GM19372 (cell line): ENCODE measurements at regions not wholly inside any gene's neighbourhood (a gene's known extent, or its start where the extent isn't known, plus 50 kb on each side); places are given as distances from the start of the nearest gene placed in this dataset.
"Not testable (repeated sequence)": the region's sequence is repeated elsewhere in the genome, so short reads cannot be mapped to it uniquely, and the experiment has no call there.

Source experiments
- ATAC-seq: cut with Tn5 transposase; IDR thresholded peaks from one replicate; pipeline ENCODE4 v1.9.1; 2021; ENCODE audit warnings: mild to moderate bottlenecking, low read depth, moderate library complexity; ENCODE audit not compliant: unreplicated experiment

DNA sequence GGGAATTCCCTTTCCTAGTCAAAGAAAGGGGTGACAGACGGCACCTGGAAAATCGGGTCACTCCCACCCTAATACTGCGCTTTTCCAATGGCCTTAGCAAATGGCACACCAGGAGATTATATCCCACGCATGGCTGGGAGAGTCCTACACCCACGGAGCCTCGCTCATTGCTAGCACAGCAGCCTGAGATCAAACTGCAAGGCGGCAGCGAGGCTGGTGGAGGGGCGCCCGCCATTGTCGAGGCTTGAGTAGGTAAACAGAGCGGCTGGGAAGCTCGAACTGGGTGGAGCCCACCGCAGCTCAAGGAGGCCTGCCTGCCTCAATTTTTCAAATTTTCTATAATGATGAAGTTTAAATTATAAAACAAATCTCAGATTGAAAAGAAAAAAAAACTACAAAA, 522.7 kb upstream of the HS3ST5 start:
- ATAC-seq = not testable (repeated sequence)

DNA sequence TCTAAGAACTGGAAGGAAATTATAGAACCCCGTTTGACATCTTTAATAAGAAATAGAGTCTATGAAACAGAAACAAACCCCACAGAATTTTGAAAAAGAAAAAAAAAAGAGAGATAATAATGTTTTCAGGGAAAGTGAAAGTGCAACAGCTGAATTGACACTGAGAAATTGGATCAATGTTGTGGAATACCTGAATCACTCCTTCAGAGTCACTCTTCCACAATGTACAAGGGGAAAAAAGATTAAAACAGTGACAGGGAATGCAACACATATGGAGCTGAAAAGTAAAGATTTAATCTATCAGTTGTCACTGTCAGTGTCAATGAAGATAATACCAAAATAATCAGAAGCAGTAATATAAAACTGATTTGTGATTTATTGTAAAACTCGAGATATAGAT, 520.8 kb upstream of the HS3ST5 start:
- ATAC-seq = no peak

DNA sequence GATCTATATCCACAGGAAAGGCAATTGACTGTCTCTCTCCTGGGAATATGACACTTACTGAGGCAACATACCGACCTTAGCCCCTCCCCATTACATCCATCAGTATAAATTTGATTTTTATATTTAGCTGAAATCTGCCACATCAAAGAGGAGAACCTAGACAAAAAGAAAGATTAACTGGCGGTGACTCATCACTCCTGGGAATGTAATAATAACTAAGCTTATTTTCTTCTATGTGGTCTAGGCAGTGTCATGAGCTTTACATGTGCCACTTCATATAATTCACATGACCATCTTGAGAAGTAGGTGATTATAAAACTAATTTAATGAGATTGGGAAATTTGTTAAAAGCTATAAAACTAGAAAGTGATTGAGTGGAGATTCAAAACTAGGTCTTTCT, 520.0 kb upstream of the HS3ST5 start:
- no peak for ATAC-seq

GRCh38 chr6:114862064-114862463, 519.2 kb upstream of the HS3ST5 start:
- no peak for ATAC-seq

DNA sequence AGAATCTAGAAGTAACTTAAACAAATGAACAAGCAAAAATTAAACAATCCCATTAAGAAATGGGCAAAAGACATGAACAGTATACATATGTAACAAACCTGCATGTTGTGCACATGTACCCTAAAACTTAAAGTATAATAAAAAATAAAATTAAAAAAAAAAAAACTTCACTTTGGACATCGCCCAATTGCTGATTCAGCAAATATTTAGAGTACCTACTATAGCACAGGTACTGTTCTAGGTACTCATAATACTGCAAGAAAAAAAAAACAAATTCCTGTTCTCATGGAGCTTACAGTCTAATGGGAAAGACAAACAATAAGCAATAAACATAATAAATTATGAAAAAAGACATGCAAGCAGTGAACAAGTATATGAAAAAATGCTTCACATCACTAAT, 501.5 kb upstream of the HS3ST5 start:
- no peak for ATAC-seq

GRCh38 chr6:114839019-114839418, 496.2 kb upstream of the HS3ST5 start:
- ATAC-seq = no peak

- ATAC-seq = no peak
These were observed 490.4 kb upstream of the HS3ST5 start for GRCh38 chr6:114833211-114833610.

DNA sequence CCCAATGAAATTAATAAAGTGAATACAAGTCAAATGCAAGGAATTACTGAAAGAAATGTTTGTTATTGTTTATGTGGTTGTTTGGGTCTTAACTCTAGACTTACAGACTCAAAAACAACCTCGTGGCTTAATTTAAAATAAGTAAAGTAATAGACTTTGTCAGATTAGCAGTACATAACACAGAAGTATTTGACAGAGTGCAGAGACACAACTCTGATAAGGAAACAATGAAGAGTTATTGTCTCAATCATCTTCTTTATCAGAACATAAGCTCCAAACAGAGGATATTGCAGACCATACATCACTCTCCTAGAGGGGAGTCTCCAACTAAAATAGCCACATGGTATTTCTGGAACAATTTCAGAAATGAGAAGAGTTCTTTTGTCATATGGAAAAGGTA, 487.7 kb upstream of the HS3ST5 start:
- ATAC-seq = no peak

GRCh38 chr6:114827135-114827534, 484.3 kb upstream of the HS3ST5 start:
- ATAC-seq = no peak

GRCh38 chr6:114824409-114824808, 481.6 kb upstream of the HS3ST5 start:
- ATAC-seq = no peak

GRCh38 chr6:114816678-114817077, 473.9 kb upstream of the HS3ST5 start:
- no peak for ATAC-seq

- no peak for ATAC-seq
These were observed 467.6 kb upstream of the HS3ST5 start for GRCh38 chr6:114810468-114810867.

- ATAC-seq = not testable (repeated sequence)
These were observed 462.6 kb upstream of the HS3ST5 start for GRCh38 chr6:114805426-114805825.

GRCh38 chr6:114796576-114796975, 453.8 kb upstream of the HS3ST5 start:
- ATAC-seq = no peak

GRCh38 chr6:114793428-114793827, 450.6 kb upstream of the HS3ST5 start:
- no peak for ATAC-seq

- ATAC-seq = no peak
These were observed 442.7 kb upstream of the HS3ST5 start for GRCh38 chr6:114785235-114786127.

GRCh38 chr6:114783783-114784182, 441.0 kb upstream of the HS3ST5 start:
- ATAC-seq = no peak

DNA sequence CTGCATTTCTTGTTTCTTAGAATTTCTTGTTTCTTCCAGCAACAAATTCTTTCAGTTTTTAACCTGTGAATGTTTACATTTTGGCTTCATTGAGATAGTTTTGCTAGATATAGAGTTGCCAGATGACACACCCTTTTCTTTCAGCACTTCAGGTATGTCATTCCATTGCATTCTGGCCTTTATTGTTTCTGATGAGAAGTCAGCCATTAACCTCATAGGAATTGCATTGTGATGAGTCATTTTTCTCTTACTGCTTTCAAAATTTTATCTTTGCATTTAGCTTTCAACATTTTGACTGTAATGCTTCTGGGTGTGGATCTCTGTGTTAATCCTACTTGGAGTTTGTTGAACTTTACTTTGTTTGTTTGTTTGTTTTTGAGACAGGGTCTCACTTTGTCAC, 440.3 kb upstream of the HS3ST5 start:
- no peak for ATAC-seq

DNA sequence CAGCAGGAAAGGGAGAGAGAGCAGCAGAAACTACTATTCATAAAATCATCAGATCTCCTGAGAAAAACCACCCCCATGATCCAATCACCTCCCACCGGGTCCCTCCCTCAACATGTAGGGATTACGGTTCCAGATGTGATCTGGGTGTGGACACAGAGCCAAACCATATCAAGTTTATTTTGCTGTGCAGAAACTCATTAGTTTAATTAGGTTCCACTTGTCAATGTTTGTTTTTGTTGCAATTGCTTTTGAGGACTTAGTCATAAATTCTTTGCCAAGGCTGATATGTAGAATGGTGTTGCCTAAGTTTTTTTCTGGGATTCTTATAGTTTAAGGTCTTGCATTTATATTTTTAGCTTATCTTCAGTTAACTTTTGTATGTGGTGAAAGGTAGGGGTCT, 422.0 kb upstream of the HS3ST5 start:
- no peak for ATAC-seq

DNA sequence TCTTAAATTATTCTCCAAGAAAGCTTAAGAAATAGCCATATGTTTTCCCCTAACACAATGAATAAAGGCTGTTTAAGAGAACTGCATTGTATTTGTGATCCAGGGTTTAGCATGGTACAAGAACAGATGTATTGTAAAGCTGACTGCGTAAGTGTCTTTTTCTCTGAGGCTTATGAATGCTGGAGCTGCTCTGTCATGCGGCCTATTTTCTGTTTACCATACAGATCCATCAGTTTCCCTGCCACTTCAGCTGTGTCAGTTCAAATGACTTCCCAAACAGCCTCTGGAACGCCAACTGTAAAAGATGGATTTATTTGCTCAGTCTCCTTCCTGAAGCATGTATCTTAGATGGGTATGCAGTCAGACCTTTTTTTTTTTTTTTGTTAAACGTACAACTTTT, 419.3 kb upstream of the HS3ST5 start:
- no peak for ATAC-seq

- no peak for ATAC-seq
These were observed 405.3 kb upstream of the HS3ST5 start for GRCh38 chr6:114747995-114748625.

- no peak for ATAC-seq
These were observed 397.7 kb upstream of the HS3ST5 start for GRCh38 chr6:114740547-114740946.
